SIG-M5 treated with dmso at 0.1 percent for 504 hours (cell line): ENCODE measurements at regions not wholly inside any gene's neighbourhood (a gene's known extent, or its start where the extent isn't known, plus 50 kb on each side); places are given as distances from the start of the nearest gene placed in this dataset.
"Not testable (repeated sequence)": the region's sequence is repeated elsewhere in the genome, so short reads cannot be mapped to it uniquely, and the experiment has no call there.

ENCODE experiments used
- DNase-seq: peaks from one replicate; lab custom pipeline; 2025; ENCODE audit not compliant: unreplicated experiment; lab: John Stamatoyannopoulos, UW

- not testable (repeated sequence) for DNase-seq
These were observed 58.9 kb upstream of the NBPF20 start for GRCh38 chr1:145484257-145484656.

- DNase-seq: not testable (repeated sequence)
These were observed 56.9 kb upstream of the NBPF20 start for GRCh38 chr1:145482214-145482860.

- DNase-seq: not testable (repeated sequence)
These were observed 50.6 kb upstream of the NBPF20 start for GRCh38 chr1:145475962-145476361.

- not testable (repeated sequence) for DNase-seq
These were observed 50.0 kb upstream of the NBPF20 start for GRCh38 chr1:145475369-145475915.
